ENCODE measurements at regions not wholly inside any gene's neighbourhood (a gene's known extent, or its start where the extent isn't known, plus 50 kb on each side); places are given as distances from the start of the nearest gene placed in this dataset.

GRCh38 chr5:10073441-10074104 is 176.1 kb downstream of the ATPSCKMT start:
- TF ChIP-seq, protein P1, sequence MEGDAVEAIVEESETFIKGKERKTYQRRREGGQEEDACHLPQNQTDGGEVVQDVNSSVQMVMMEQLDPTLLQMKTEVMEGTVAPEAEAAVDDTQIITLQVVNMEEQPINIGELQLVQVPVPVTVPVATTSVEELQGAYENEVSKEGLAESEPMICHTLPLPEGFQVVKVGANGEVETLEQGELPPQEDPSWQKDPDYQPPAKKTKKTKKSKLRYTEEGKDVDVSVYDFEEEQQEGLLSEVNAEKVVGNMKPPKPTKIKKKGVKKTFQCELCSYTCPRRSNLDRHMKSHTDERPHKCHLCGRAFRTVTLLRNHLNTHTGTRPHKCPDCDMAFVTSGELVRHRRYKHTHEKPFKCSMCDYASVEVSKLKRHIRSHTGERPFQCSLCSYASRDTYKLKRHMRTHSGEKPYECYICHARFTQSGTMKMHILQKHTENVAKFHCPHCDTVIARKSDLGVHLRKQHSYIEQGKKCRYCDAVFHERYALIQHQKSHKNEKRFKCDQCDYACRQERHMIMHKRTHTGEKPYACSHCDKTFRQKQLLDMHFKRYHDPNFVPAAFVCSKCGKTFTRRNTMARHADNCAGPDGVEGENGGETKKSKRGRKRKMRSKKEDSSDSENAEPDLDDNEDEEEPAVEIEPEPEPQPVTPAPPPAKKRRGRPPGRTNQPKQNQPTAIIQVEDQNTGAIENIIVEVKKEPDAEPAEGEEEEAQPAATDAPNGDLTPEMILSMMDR (optimal IDR thresholded peaks at IDR 0.05 in 1 of 3, IDR thresholded peaks at IDR 0.05 in 1 of 3, conservative IDR thresholded peaks at IDR 0.05 in 1 of 3; ENCODE audit: extremely low read depth in 1 of 3, insufficient read depth in 2 of 3, low read length in 3 of 3), result no peak
- TF ChIP-seq EZH2 (IDR thresholded peaks at IDR 0.05; ENCODE audit: low read length), result no peak
